GM18498 (cell line): ENCODE measurements at regions not wholly inside any gene's neighbourhood (a gene's known extent, or its start where the extent isn't known, plus 50 kb on each side); places are given as distances from the start of the nearest gene placed in this dataset.
"Not testable (repeated sequence)": the region's sequence is repeated elsewhere in the genome, so short reads cannot be mapped to it uniquely, and the experiment has no call there.

Experiments
- ATAC-seq: cut with Tn5 transposase; IDR thresholded peaks from one replicate; pipeline ENCODE4 v1.9.1; 2021; ENCODE audit warnings: mild to moderate bottlenecking, moderate library complexity; ENCODE audit not compliant: unreplicated experiment

GRCh38 chrX:78603908-78604307 lies 55.2 kb downstream of the RTL3 start:
- ATAC-seq, result no peak

- ATAC-seq, result no peak
Observed at GRCh38 chrX:78595901-78596502, 63.1 kb downstream of the RTL3 start.

GRCh38 chrX:78593701-78594100 lies 65.4 kb downstream of the RTL3 start:
- no peak for ATAC-seq

- ATAC-seq, result no peak
Observed at GRCh38 chrX:78592030-78592429, 67.1 kb downstream of the RTL3 start.

GRCh38 chrX:78574306-78574705 lies 84.8 kb downstream of the RTL3 start:
- ATAC-seq, result no peak

- no peak for ATAC-seq
Observed at GRCh38 chrX:78573630-78574029, 85.5 kb downstream of the RTL3 start.

- ATAC-seq, result no peak
Observed at GRCh38 chrX:78571849-78572248, 87.3 kb downstream of the RTL3 start.

GRCh38 chrX:78555401-78555980 lies 103.6 kb downstream of the RTL3 start:
- no peak for ATAC-seq

GRCh38 chrX:78552628-78553027 lies 106.5 kb downstream of the RTL3 start:
- not testable (repeated sequence) for ATAC-seq

- ATAC-seq, result no peak
Observed at GRCh38 chrX:78548012-78548411, 111.1 kb downstream of the RTL3 start.

- ATAC-seq, result no peak
Observed at GRCh38 chrX:78545233-78545632, 113.9 kb downstream of the RTL3 start.

GRCh38 chrX:78543281-78543680 lies 115.8 kb downstream of the RTL3 start:
- ATAC-seq, result no peak

- ATAC-seq, result no peak
Observed at GRCh38 chrX:78540171-78540570, 119.0 kb downstream of the RTL3 start.

- ATAC-seq, result no peak
Observed at GRCh38 chrX:78534221-78534620, 124.9 kb downstream of the RTL3 start.

GRCh38 chrX:78532363-78532762 lies 126.8 kb downstream of the RTL3 start:
- no peak for ATAC-seq

GRCh38 chrX:78527818-78528217 lies 131.3 kb downstream of the RTL3 start:
- no peak for ATAC-seq

GRCh38 chrX:78527263-78527662 lies 131.9 kb downstream of the RTL3 start:
- no peak for ATAC-seq

- no peak for ATAC-seq
Observed at GRCh38 chrX:78522601-78523000, 136.5 kb downstream of the RTL3 start.

GRCh38 chrX:78517124-78517523 lies 142.0 kb downstream of the RTL3 start:
- ATAC-seq, result peak; percentile 88

- no peak for ATAC-seq
Observed at GRCh38 chrX:78514852-78515251, 144.3 kb downstream of the RTL3 start.

GRCh38 chrX:78513971-78514738 lies 145.0 kb downstream of the RTL3 start:
- ATAC-seq, result no peak

- no peak for ATAC-seq
Observed at GRCh38 chrX:78506248-78506647, 152.9 kb downstream of the RTL3 start.
